H9 (cell line): ENCODE measurements at regions not wholly inside any gene's neighbourhood (a gene's known extent, or its start where the extent isn't known, plus 50 kb on each side); places are given as distances from the start of the nearest gene placed in this dataset.

Experiments used
- DNase-seq: peaks from one replicate; pipeline ENCODE4 v3.0.0-alpha.2; 2017
- H2AFZ ChIP-seq: one replicate; pipeline ENCODE4 v1.6.1; 2013; ENCODE audit warnings: mild to moderate bottlenecking, low read length, control low read depth, moderate library complexity
- H2AK5ac ChIP-seq: 2 replicates; pipeline ENCODE4 v1.6.1; 2013; ENCODE audit warnings: low read length, control low read depth, mixed read lengths; ENCODE audit not compliant: insufficient read length
- H2BK120ac ChIP-seq: one replicate; pipeline ENCODE4 v1.6.1; 2013; ENCODE audit warnings: low read depth, mild to moderate bottlenecking, low read length, control low read depth, inconsistent platforms; ENCODE audit not compliant: poor library complexity, severe bottlenecking
- H2BK12ac ChIP-seq: 2 replicates; pipeline ENCODE4 v1.6.1; 2013; ENCODE audit warnings: low read length, control low read depth, mixed read lengths, low read depth; ENCODE audit not compliant: insufficient read length
- H2BK15ac ChIP-seq: 2 replicates; pipeline ENCODE4 v1.6.1; 2013; ENCODE audit warnings: low read depth, low read length, control low read depth
- H2BK20ac ChIP-seq: one replicate; pipeline ENCODE4 v1.6.1; 2013; ENCODE audit warnings: low read depth, mild to moderate bottlenecking, low read length, control low read depth, inconsistent platforms; ENCODE audit not compliant: poor library complexity, severe bottlenecking
- H2BK5ac ChIP-seq: 2 replicates; pipeline ENCODE4 v1.6.1; 2013; ENCODE audit warnings: low read length, control low read depth, mixed read lengths; ENCODE audit not compliant: insufficient read length
- H3K14ac ChIP-seq: 2 replicates; pipeline ENCODE4 v1.6.1; 2013; ENCODE audit warnings: low read length, control low read depth; ENCODE audit not compliant: insufficient read depth
- H3K18ac ChIP-seq: 2 replicates; pipeline ENCODE4 v1.6.1; 2013; ENCODE audit warnings: low read depth, mild to moderate bottlenecking, mixed read lengths, low read length, control low read depth; ENCODE audit not compliant: insufficient read length
- H3K23ac ChIP-seq: 2 replicates; pipeline ENCODE4 v1.6.1; 2013; ENCODE audit warnings: low read length, control low read depth, mixed read lengths, low read depth; ENCODE audit not compliant: insufficient read length
- H3K23me2 ChIP-seq: 2 replicates; pipeline ENCODE4 v1.6.1; 2013; ENCODE audit warnings: low read depth, mild to moderate bottlenecking, mixed read lengths, low read length, control low read depth; ENCODE audit not compliant: insufficient read length, poor library complexity, severe bottlenecking
- H3K27ac ChIP-seq: 2 replicates; pipeline ENCODE4 v1.5.1; 2013; ENCODE audit warnings: low read length, control low read depth, mixed read lengths, low read depth; ENCODE audit not compliant: insufficient read length
- H3K27me3 ChIP-seq: 2 replicates; pipeline ENCODE4 v1.6.1; 2013; ENCODE audit warnings: low read length, control low read depth, inconsistent platforms; ENCODE audit not compliant: insufficient read depth
- H3K4ac ChIP-seq: 2 replicates; pipeline ENCODE4 v1.6.1; 2013; ENCODE audit warnings: low read depth, mild to moderate bottlenecking, control low read depth, inconsistent platforms, low read length, moderate library complexity
- H3K4me1 ChIP-seq: 2 replicates; pipeline ENCODE4 v1.6.1; 2013; ENCODE audit warnings: low read length, control low read depth, inconsistent platforms; ENCODE audit not compliant: insufficient read depth
- H3K4me2 ChIP-seq: 2 replicates; pipeline ENCODE4 v1.6.1; 2013; ENCODE audit warnings: low read length, control low read depth, mixed read lengths; ENCODE audit not compliant: insufficient read length, insufficient read depth
- H3K56ac ChIP-seq: 2 replicates; pipeline ENCODE4 v1.6.1; 2013; ENCODE audit warnings: low read depth, mild to moderate bottlenecking, mixed read lengths, low read length, control low read depth; ENCODE audit not compliant: insufficient read length
- H3K79me1 ChIP-seq: 2 replicates; pipeline ENCODE4 v1.6.1; 2013; ENCODE audit warnings: low read depth, mild to moderate bottlenecking, moderate library complexity, low read length, control low read depth, inconsistent platforms; ENCODE audit not compliant: insufficient read depth, poor library complexity, severe bottlenecking
- H3K79me2 ChIP-seq: 2 replicates; pipeline ENCODE4 v1.6.1; 2013; ENCODE audit warnings: low read length, control low read depth, inconsistent platforms; ENCODE audit not compliant: insufficient read depth
- H3K9ac ChIP-seq: 2 replicates; pipeline ENCODE4 v1.6.1; 2013; ENCODE audit warnings: low read length, control low read depth, mixed read lengths; ENCODE audit not compliant: insufficient read length; ENCODE audit errors: extremely low read depth
- H3K9me3 ChIP-seq: one replicate; pipeline ENCODE4 v1.6.1; 2013; ENCODE audit warnings: low read depth, low read length, inconsistent platforms; ENCODE audit not compliant: control insufficient read depth
- H3T11ph ChIP-seq: one replicate; pipeline ENCODE4 v1.6.1; 2013; ENCODE audit warnings: mild to moderate bottlenecking, low read length, control low read depth, inconsistent platforms
- H4K20me1 ChIP-seq: one replicate; pipeline ENCODE4 v1.6.1; 2013; ENCODE audit not compliant: control insufficient read depth, insufficient read length, insufficient read depth
- H4K5ac ChIP-seq: 2 replicates; pipeline ENCODE4 v1.6.1; 2013; ENCODE audit warnings: low read depth, mild to moderate bottlenecking, mixed read lengths, low read length, control low read depth; ENCODE audit not compliant: insufficient read length
- H4K8ac ChIP-seq: replicated peaks from 2 replicates; pipeline ENCODE4 v1.6.1; 2013; ENCODE audit warnings: low read length, control low read depth, mixed read lengths, low read depth; ENCODE audit not compliant: insufficient read length
- H4K91ac ChIP-seq: 2 replicates; pipeline ENCODE4 v1.6.1; 2013; ENCODE audit warnings: low read depth, mild to moderate bottlenecking, moderate library complexity, mixed read lengths, low read length, control low read depth; ENCODE audit not compliant: insufficient read length
- H3K27ac Mint-ChIP-seq, 3 experiments: 2 replicates in 2 of 3; 3 replicates in 1 of 3; pipeline ENCODE4 v1.8.0; 2020 to 2021; ENCODE audit warnings: mixed read lengths in 3 of 3, mild to moderate bottlenecking in 1 of 3, moderate library complexity in 1 of 3
- H3K27me3 Mint-ChIP-seq: 2 replicates; pipeline ENCODE4 v1.8.0; 2021; ENCODE audit warnings: low read depth, mild to moderate bottlenecking, moderate library complexity, mixed read lengths
- H3K36me3 Mint-ChIP-seq, 3 experiments: 2 replicates in 2 of 3; 3 replicates in 1 of 3; pipeline ENCODE4 v1.8.0; 2020 to 2021; ENCODE audit warnings: low read depth in 3 of 3, mixed read lengths in 3 of 3; ENCODE audit not compliant: insufficient read depth in 1 of 3
- H3K4me1 Mint-ChIP-seq, 2 experiments: 2 replicates each; pipeline ENCODE4 v1.8.0; 2020; ENCODE audit warnings: mixed read lengths in 2 of 2
- H3K4me3 Mint-ChIP-seq, 2 experiments: 2 replicates in 1 of 2; 3 replicates in 1 of 2; pipeline ENCODE4 v1.8.0; 2020 to 2021; ENCODE audit warnings: mild to moderate bottlenecking in 2 of 2, mixed read lengths in 2 of 2, moderate library complexity in 1 of 2
- H3K9me3 Mint-ChIP-seq, 2 experiments: 2 replicates in 1 of 2; 3 replicates in 1 of 2; pipeline ENCODE4 v1.8.0; 2020; ENCODE audit warnings: mild to moderate bottlenecking in 2 of 2, mixed read lengths in 2 of 2, moderate library complexity in 1 of 2
- WGBS: extraction: QIAGEN DNeasy Blood & Tissue Kit; methylation state at CpG from one replicate; pipeline ENCODE4 v1.1.7; 2013; ENCODE audit warnings: missing lambda C conversion rate, low lambda C conversion rate, mixed read lengths; ENCODE audit not compliant: insufficient read length; ENCODE audit errors: extremely low coverage; 5-methylcytosine and 5-hydroxymethylcytosine counted together
- TF ChIP-seq, protein P1 (sequence below): fragments of 200-600 bp; sonication (generic); conservative IDR thresholded peaks from 3 replicates; pipeline ENCODE4 v1.8.0; 2021; ENCODE audit warnings: antibody characterized with exemption, mild to moderate bottlenecking

DNA sequence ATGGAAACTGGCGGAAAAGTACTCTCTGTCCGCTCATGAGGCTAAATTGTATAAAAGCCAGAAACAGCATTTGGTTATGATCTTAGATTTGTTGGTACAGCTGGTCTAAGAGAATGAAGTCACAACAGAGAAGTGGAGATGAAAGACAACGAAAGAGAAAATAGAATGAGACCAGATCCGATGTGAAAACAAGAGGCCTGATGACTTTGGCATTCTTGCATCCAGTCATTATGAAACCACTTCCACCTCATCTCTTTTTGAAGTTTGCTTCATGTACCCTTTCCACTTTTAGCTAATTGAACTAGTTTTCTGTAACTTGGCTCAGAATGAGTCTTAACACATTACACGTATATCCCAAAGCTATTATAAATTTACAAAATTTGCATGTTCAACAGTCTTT is 1431.7 kb downstream of the LRRC4C start:
- no CpG with 5 or more reads among the region's 5 CpGs for WGBS
- H3K4me1 Mint-ChIP-seq = peaks cover 26 to 30% of the 10 kb centered on the region in 2 experiments
- H3K9ac ChIP-seq = no peak overlapping the region
- H2BK20ac ChIP-seq = no peak overlapping the region
- no peak overlapping the region for H2AFZ ChIP-seq
- no peak overlapping the region for H3T11ph ChIP-seq
- H3K4ac ChIP-seq = no peak overlapping the region
- no peak overlapping the region for H3K23ac ChIP-seq
- no peak overlapping the region for H4K5ac ChIP-seq
- no peak overlapping the region for H3K4me2 ChIP-seq
- H2BK120ac ChIP-seq = no peak overlapping the region
- no peak for DNase-seq
- H4K20me1 ChIP-seq = no peaks in the 10 kb centered on the region
- no peaks in the 10 kb centered on the region for H3K23me2 ChIP-seq
- no peak overlapping the region for H3K18ac ChIP-seq
- H3K27me3 Mint-ChIP-seq = no peaks in the 10 kb centered on the region
- H3K27me3 ChIP-seq = no peaks in the 10 kb centered on the region
- H2AK5ac ChIP-seq = no peak overlapping the region
- no peak overlapping the region for H3K14ac ChIP-seq
- no peak overlapping the region for H3K56ac ChIP-seq
- H3K79me1 ChIP-seq = no peaks in the 10 kb centered on the region
- H2BK5ac ChIP-seq = no peak overlapping the region
- H3K4me1 ChIP-seq = peaks cover 6% of the 10 kb centered on the region; the same call in 1 of the 2 replicates
- no peak overlapping the region for H2BK15ac ChIP-seq
- TF ChIP-seq, protein P1, sequence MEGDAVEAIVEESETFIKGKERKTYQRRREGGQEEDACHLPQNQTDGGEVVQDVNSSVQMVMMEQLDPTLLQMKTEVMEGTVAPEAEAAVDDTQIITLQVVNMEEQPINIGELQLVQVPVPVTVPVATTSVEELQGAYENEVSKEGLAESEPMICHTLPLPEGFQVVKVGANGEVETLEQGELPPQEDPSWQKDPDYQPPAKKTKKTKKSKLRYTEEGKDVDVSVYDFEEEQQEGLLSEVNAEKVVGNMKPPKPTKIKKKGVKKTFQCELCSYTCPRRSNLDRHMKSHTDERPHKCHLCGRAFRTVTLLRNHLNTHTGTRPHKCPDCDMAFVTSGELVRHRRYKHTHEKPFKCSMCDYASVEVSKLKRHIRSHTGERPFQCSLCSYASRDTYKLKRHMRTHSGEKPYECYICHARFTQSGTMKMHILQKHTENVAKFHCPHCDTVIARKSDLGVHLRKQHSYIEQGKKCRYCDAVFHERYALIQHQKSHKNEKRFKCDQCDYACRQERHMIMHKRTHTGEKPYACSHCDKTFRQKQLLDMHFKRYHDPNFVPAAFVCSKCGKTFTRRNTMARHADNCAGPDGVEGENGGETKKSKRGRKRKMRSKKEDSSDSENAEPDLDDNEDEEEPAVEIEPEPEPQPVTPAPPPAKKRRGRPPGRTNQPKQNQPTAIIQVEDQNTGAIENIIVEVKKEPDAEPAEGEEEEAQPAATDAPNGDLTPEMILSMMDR = no peak
- no peaks in the 10 kb centered on the region for H3K79me2 ChIP-seq
- H3K9me3 Mint-ChIP-seq = peaks cover 4 to 10% of the 10 kb centered on the region in 2 experiments; a peak in 3 of 5 replicates
- no peak overlapping the region for H3K27ac ChIP-seq
- peaks cover 1 to 5% (median 3%) of the 10 kb centered on the region in 3 experiments; a peak in 2 of 7 replicates for H3K36me3 Mint-ChIP-seq
- H4K91ac ChIP-seq = no peak overlapping the region
- H3K4me3 Mint-ChIP-seq = no peak overlapping the region
- H3K27ac Mint-ChIP-seq = no peak overlapping the region
- H2BK12ac ChIP-seq = no peak overlapping the region
- no peaks in the 10 kb centered on the region for H3K9me3 ChIP-seq
- H4K8ac ChIP-seq = no peak overlapping the region
